DOHH2 (cell line): ENCODE measurements at regions not wholly inside any gene's neighbourhood (a gene's known extent, or its start where the extent isn't known, plus 50 kb on each side); places are given as distances from the start of the nearest gene placed in this dataset.

Source experiments
- H3F3A ChIP-seq: fragments of 200-600 bp; sonication (generic), shearing (Covaris generic); 2 replicates; pipeline ENCODE4 v1.6.0; 2016; ENCODE audit warnings: antibody characterized with exemption, mild to moderate bottlenecking; ENCODE audit not compliant: control insufficient read depth, insufficient read depth
- H3K27ac ChIP-seq: fragments of 200-600 bp; sonication (generic); 2 replicates; pipeline ENCODE4 v1.5.1; 2014; ENCODE audit warnings: low read depth, mild to moderate bottlenecking, low read length, moderate library complexity
- H3K27me3 ChIP-seq: fragments of 200-600 bp; sonication (generic); 2 replicates; pipeline ENCODE4 v1.6.1; 2014; ENCODE audit warnings: mild to moderate bottlenecking, low read length, mixed read lengths; ENCODE audit not compliant: control insufficient read depth
- H3K36me3 ChIP-seq: fragments of 200-600 bp; sonication (generic); 2 replicates; pipeline ENCODE4 v1.6.1; 2014; ENCODE audit warnings: mild to moderate bottlenecking, low read length, moderate library complexity, mixed read lengths; ENCODE audit not compliant: control insufficient read depth
- H3K4me1 ChIP-seq: fragments of 200-600 bp; sonication (generic); 2 replicates; pipeline ENCODE4 v1.6.1; 2014; ENCODE audit warnings: mild to moderate bottlenecking, low read length, mixed read lengths; ENCODE audit not compliant: control insufficient read depth
- H3K4me2 ChIP-seq: fragments of 200-600 bp; sonication (generic); 2 replicates; pipeline ENCODE4 v1.6.0; 2014; ENCODE audit warnings: mild to moderate bottlenecking, low read length, moderate library complexity
- H3K4me3 ChIP-seq: fragments of 200-600 bp; sonication (generic); 2 replicates; pipeline ENCODE4 v1.5.1; 2014; ENCODE audit warnings: mild to moderate bottlenecking, low read length, mixed read lengths
- H3K79me2 ChIP-seq: fragments of 200-600 bp; sonication (generic); 2 replicates; pipeline ENCODE4 v1.6.1; 2014; ENCODE audit warnings: mild to moderate bottlenecking, low read length, mixed read lengths; ENCODE audit not compliant: control insufficient read depth
- H3K9me2 ChIP-seq: fragments of 200-600 bp; sonication (generic); replicated peaks from 2 replicates; pipeline ENCODE4 v1.6.1; 2014; ENCODE audit warnings: mild to moderate bottlenecking, low read length, mixed read lengths; ENCODE audit not compliant: control insufficient read depth
- H3K9me3 ChIP-seq: fragments of 200-600 bp; sonication (generic); 2 replicates; pipeline ENCODE4 v1.6.1; 2014; ENCODE audit warnings: antibody characterized with exemption, low read length, mixed read lengths; ENCODE audit not compliant: control insufficient read depth, insufficient read depth
- H4K20me1 ChIP-seq: fragments of 200-600 bp; sonication (generic); 2 replicates; pipeline ENCODE4 v1.6.0; 2014; ENCODE audit warnings: low read depth, mild to moderate bottlenecking, antibody characterized with exemption, low read length, moderate library complexity; ENCODE audit not compliant: control insufficient read depth, insufficient read depth
- EZH2phosphoT487 ChIP-seq: fragments of 200-600 bp; sonication (generic); IDR thresholded peaks from 2 replicates; pipeline ENCODE4 v1.6.1; 2017; ENCODE audit warnings: borderline replicate concordance, mild to moderate bottlenecking, antibody characterized with exemption, low read length, moderate library complexity, mixed read lengths
- TF ChIP-seq, protein P1 (sequence below): fragments of 200-600 bp; sonication (generic); IDR thresholded peaks from one replicate; pipeline ENCODE4 v1.5.1; 2014; ENCODE audit warnings: antibody characterized with exemption, mild to moderate bottlenecking, low read depth, low read length; ENCODE audit not compliant: poor library complexity, severe bottlenecking

DNA sequence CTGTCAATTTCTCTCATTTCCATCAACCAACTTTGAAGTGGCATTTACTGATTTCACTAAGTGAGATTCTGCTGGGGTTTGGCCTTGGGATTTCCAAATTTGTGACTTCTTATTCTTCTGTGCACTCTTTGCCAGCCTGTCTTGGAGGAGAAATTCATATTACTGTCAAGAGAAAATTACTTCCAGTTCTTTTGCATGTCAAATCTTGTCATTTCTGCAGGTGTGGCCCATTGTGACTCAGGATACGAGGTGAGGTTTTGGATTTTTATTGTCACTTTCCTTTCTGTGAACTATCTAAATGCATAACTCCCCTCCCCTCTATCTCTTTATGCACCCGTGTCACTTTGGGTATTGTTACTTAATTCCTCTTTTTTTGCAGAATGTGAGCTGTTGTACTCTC lies 102.6 kb upstream of the GUCY1A1 start:
- no peaks in the 10 kb centered on the region for H3F3A ChIP-seq
- H3K79me2 ChIP-seq, result no peaks in the 10 kb centered on the region
- H3K4me1 ChIP-seq, result no peaks in the 10 kb centered on the region
- H3K9me3 ChIP-seq, result no peaks in the 10 kb centered on the region
- no peak overlapping the region for H3K4me3 ChIP-seq
- H3K4me2 ChIP-seq, result no peak overlapping the region
- no peak overlapping the region for H3K27ac ChIP-seq
- H3K9me2 ChIP-seq, result no peaks in the 10 kb centered on the region
- no peaks in the 10 kb centered on the region for H3K36me3 ChIP-seq
- TF ChIP-seq EZH2phosphoT487, result no peak
- TF ChIP-seq, protein P1, sequence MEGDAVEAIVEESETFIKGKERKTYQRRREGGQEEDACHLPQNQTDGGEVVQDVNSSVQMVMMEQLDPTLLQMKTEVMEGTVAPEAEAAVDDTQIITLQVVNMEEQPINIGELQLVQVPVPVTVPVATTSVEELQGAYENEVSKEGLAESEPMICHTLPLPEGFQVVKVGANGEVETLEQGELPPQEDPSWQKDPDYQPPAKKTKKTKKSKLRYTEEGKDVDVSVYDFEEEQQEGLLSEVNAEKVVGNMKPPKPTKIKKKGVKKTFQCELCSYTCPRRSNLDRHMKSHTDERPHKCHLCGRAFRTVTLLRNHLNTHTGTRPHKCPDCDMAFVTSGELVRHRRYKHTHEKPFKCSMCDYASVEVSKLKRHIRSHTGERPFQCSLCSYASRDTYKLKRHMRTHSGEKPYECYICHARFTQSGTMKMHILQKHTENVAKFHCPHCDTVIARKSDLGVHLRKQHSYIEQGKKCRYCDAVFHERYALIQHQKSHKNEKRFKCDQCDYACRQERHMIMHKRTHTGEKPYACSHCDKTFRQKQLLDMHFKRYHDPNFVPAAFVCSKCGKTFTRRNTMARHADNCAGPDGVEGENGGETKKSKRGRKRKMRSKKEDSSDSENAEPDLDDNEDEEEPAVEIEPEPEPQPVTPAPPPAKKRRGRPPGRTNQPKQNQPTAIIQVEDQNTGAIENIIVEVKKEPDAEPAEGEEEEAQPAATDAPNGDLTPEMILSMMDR, result no peak
- no peaks in the 10 kb centered on the region for H4K20me1 ChIP-seq
- H3K27me3 ChIP-seq, result no peaks in the 10 kb centered on the region

DNA sequence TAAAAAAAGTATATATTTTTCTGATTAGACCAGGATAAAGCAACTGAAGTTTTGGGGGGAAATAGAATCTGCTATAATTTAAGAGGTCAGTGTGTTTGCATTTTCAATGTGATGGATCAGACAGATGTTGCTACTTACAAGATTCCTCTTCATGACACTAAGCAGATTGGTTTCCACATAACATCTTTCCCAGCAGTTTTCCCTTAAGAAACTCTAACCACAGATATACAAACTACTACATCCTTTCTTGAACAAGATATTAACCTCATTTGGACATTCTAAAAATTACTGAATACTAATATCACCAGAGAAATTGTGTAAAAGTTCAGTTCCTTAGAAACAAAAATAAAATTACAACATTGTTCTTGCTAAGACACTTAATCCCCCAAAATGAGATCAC lies 106.7 kb upstream of the GUCY1A1 start:
- H3F3A ChIP-seq, result no peaks in the 10 kb centered on the region
- no peaks in the 10 kb centered on the region for H3K27me3 ChIP-seq
- no peaks in the 10 kb centered on the region for H4K20me1 ChIP-seq
- H3K4me3 ChIP-seq, result no peak overlapping the region
- H3K9me3 ChIP-seq, result no peaks in the 10 kb centered on the region
- no peaks in the 10 kb centered on the region for H3K9me2 ChIP-seq
- no peak overlapping the region for H3K4me2 ChIP-seq
- no peaks in the 10 kb centered on the region for H3K36me3 ChIP-seq
- H3K4me1 ChIP-seq, result no peaks in the 10 kb centered on the region
- H3K27ac ChIP-seq, result no peak overlapping the region
- TF ChIP-seq, protein P1, result no peak
- no peak for TF ChIP-seq EZH2phosphoT487
- H3K79me2 ChIP-seq, result no peaks in the 10 kb centered on the region

DNA sequence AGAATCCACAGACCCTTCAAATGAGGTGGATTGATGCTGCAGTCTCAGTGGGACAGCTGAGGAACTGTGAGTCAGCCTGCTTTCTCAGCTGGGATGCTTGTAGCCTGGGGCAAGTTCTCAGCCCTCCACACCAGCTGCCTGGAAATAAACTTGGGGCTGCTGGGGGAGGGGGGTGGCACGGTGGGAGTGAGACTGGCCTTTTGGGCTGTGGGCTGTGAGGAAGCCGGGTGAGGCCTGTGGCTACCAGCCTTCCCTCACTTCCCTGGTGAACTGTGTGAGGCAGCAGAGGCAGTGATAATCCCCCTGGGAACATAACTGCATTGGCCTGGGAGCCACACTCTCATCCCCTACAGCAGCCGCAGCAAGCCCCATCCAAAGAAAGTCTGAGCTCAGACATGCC lies 114.5 kb upstream of the GUCY1A1 start:
- H3K27me3 ChIP-seq, result no peaks in the 10 kb centered on the region
- TF ChIP-seq, protein P1, result no peak
- no peak for TF ChIP-seq EZH2phosphoT487
- H3K27ac ChIP-seq, result no peak overlapping the region
- no peaks in the 10 kb centered on the region for H3K36me3 ChIP-seq
- H3K79me2 ChIP-seq, result no peaks in the 10 kb centered on the region
- no peaks in the 10 kb centered on the region for H3K4me1 ChIP-seq
- no peaks in the 10 kb centered on the region for H4K20me1 ChIP-seq
- no peaks in the 10 kb centered on the region for H3K9me3 ChIP-seq
- H3K4me3 ChIP-seq, result no peak overlapping the region
- H3F3A ChIP-seq, result no peaks in the 10 kb centered on the region
- H3K4me2 ChIP-seq, result no peak overlapping the region
- H3K9me2 ChIP-seq, result no peaks in the 10 kb centered on the region

DNA sequence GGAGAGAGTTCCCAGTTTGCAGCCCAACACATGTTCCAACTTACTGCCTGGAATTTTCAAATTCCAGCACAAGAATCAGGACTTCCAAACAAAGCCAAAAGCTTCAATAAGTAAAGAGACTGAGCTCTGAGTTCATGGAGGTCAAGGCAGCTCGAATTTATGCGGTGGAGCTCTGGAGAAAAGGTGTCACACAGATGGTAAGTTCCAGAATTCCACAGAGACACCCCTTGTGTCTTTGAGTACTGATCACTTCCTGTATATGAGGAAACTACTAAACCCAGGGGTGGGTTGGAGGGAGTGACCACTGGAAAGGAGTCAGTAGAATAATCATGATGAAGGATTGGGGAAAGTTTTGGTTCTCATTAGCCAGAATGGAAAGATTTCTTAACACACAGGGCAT lies 118.5 kb upstream of the GUCY1A1 start:
- H3F3A ChIP-seq, result no peaks in the 10 kb centered on the region
- TF ChIP-seq, protein P1, result no peak
- TF ChIP-seq EZH2phosphoT487, result no peak
- H3K9me3 ChIP-seq, result no peaks in the 10 kb centered on the region
- no peaks in the 10 kb centered on the region for H3K4me1 ChIP-seq
- H3K4me2 ChIP-seq, result no peak overlapping the region
- no peaks in the 10 kb centered on the region for H3K79me2 ChIP-seq
- no peaks in the 10 kb centered on the region for H3K9me2 ChIP-seq
- no peaks in the 10 kb centered on the region for H4K20me1 ChIP-seq
- H3K27ac ChIP-seq, result no peak overlapping the region
- H3K27me3 ChIP-seq, result no peaks in the 10 kb centered on the region
- no peaks in the 10 kb centered on the region for H3K36me3 ChIP-seq
- no peak overlapping the region for H3K4me3 ChIP-seq
